HUES64 (cell line): ENCODE measurements at regions not wholly inside any gene's neighbourhood (a gene's known extent, or its start where the extent isn't known, plus 50 kb on each side); places are given as distances from the start of the nearest gene placed in this dataset.

Source experiments
- H3K27ac ChIP-seq: 2 replicates; pipeline ENCODE4 v1.7.0; 2013; ENCODE audit warnings: low read depth, low read length, inconsistent platforms
- H3K27me3 ChIP-seq: 2 replicates; pipeline ENCODE4 v1.6.1; 2013; ENCODE audit warnings: mild to moderate bottlenecking, low read length; ENCODE audit not compliant: insufficient read depth
- H3K36me3 ChIP-seq: 2 replicates; pipeline ENCODE4 v1.6.1; 2013; ENCODE audit warnings: mild to moderate bottlenecking, low read length; ENCODE audit not compliant: insufficient read depth
- H3K4me1 ChIP-seq: 2 replicates; pipeline ENCODE4 v1.6.1; 2013; ENCODE audit warnings: mild to moderate bottlenecking, low read length, moderate library complexity; ENCODE audit not compliant: insufficient read depth
- H3K4me3 ChIP-seq: 2 replicates; pipeline ENCODE4 v1.5.1; 2013; ENCODE audit warnings: mild to moderate bottlenecking, low read length, moderate library complexity
- H3K9ac ChIP-seq: 2 replicates; pipeline ENCODE4 v1.6.1; 2013; ENCODE audit warnings: mild to moderate bottlenecking, low read depth, low read length
- H3K9me3 ChIP-seq: 2 replicates; pipeline ENCODE4 v1.6.1; 2013; ENCODE audit warnings: low read depth, low read length; ENCODE audit not compliant: insufficient read depth
- whole genome bisulfite sequencing: fragments of 150-250, 120-280 bp; methylation state at CpG from one replicate; pipeline ENCODE4 v1.1.7; 2013; ENCODE audit warnings: missing lambda C conversion rate; 5-methylcytosine and 5-hydroxymethylcytosine counted together

DNA sequence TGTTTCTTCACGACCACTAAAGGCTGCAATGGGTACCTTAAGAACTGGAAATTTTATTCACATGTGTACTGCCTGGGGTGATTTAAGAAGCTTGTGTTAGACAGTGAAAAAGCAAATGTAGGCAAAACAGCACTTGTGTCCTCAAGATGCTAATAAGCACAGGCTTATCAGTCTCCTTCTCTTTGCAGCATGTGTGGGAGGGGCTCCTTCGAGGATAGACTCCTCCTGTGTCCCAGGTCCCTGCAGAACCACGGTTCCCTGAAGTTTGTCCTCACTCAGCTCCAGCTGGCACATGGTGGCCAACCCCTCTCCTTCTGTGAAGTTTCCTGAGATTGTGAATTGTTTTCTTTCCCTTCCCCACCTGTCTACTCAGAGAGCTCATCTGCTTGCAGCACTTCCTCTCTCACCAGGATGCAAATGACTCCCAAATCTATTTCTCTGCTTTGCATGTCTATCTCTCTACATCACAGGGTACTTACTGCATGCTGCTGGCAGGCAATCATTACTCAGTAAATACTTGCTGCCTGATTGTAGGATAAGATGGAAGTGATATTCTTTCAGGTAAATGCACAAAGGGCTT lies 589.6 kb upstream of the KLHL29 start:
- whole genome bisulfite sequencing = 77% methylated on average over 3 of the region's 3 CpGs

GRCh38 chr2:22798386-22798785 lies 586.6 kb upstream of the KLHL29 start:
- H3K27me3 ChIP-seq = no peaks in the 10 kb centered on the region
- no peak overlapping the region for H3K9ac ChIP-seq
- no peak overlapping the region for H3K4me3 ChIP-seq
- 100% methylated on average over 1 of the region's 1 CpG for WGBS
- no peak overlapping the region for H3K27ac ChIP-seq
- H3K9me3 ChIP-seq = no peaks in the 10 kb centered on the region
- H3K36me3 ChIP-seq = no peaks in the 10 kb centered on the region
- H3K4me1 ChIP-seq = peaks cover 4% of the 10 kb centered on the region

More for the DNA sequence above, 589.6 kb upstream of the KLHL29 start:
- no peak overlapping the region for H3K9ac ChIP-seq
- H3K4me3 ChIP-seq = no peak overlapping the region
- H3K27ac ChIP-seq = no peak overlapping the region
- H3K36me3 ChIP-seq = no peaks in the 10 kb centered on the region
- no peaks in the 10 kb centered on the region for H3K9me3 ChIP-seq
- no peaks in the 10 kb centered on the region for H3K27me3 ChIP-seq
- H3K4me1 ChIP-seq = peaks cover 14% of the 10 kb centered on the region

GRCh38 chr2:22800412-22800811 lies 584.6 kb upstream of the KLHL29 start:
- no peak overlapping the region for H3K4me3 ChIP-seq
- H3K9ac ChIP-seq = no peak overlapping the region
- 53% methylated on average over 1 of the region's 1 CpG for WGBS
- peak overlapping the region; percentile 22; the same call in 1 of the 2 replicates for H3K27ac ChIP-seq
- no peaks in the 10 kb centered on the region for H3K36me3 ChIP-seq
- H3K9me3 ChIP-seq = peaks cover 2% of the 10 kb centered on the region
- H3K27me3 ChIP-seq = no peaks in the 10 kb centered on the region
- H3K4me1 ChIP-seq = peaks cover 4% of the 10 kb centered on the region

GRCh38 chr2:22801071-22801470 lies 583.9 kb upstream of the KLHL29 start:
- Histone ChIP-seq H3K4me1 (peaks cover 4% of the 10 kb centered on the region; the same call in 1 of the 2 replicates), H3K27me3 (no peaks in the 10 kb centered on the region), H3K27ac (peak overlapping the region; percentile 22; the same call in 1 of the 2 replicates), H3K9me3 (peaks cover 8% of the 10 kb centered on the region), H3K4me3 (no peak overlapping the region), H3K36me3 (no peaks in the 10 kb centered on the region), H3K9ac (no peak overlapping the region)
- whole genome bisulfite sequencing = 91% methylated on average over 3 of the region's 3 CpGs

DNA sequence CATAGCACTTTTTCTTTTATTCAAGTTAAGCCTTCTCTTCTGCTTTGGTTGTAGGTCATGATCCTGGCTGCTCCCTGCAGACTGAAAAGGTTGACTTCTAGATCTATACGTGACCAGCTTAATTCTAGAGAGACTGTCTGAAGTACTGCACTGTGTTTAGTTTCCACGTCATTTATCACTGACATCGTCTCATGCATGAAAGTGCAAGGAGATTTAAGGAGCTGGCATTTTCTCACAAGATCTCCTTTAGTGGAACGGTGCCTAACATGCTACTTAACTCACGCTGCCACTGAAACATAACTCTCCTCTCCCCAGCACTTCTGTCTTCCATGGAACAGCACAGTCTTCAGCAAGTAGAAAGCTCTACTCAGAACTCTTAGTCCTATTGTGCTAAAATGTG lies 583.0 kb upstream of the KLHL29 start:
- Histone ChIP-seq H3K9ac (no peak overlapping the region), H3K4me3 (no peak overlapping the region), H3K36me3 (no peaks in the 10 kb centered on the region), H3K9me3 (peaks cover 17% of the 10 kb centered on the region), H3K27me3 (no peaks in the 10 kb centered on the region), H3K4me1 (peaks cover 4% of the 10 kb centered on the region; the same call in 1 of the 2 replicates), H3K27ac (no peak overlapping the region)
- 97% methylated on average over 5 of the region's 5 CpGs for WGBS

DNA sequence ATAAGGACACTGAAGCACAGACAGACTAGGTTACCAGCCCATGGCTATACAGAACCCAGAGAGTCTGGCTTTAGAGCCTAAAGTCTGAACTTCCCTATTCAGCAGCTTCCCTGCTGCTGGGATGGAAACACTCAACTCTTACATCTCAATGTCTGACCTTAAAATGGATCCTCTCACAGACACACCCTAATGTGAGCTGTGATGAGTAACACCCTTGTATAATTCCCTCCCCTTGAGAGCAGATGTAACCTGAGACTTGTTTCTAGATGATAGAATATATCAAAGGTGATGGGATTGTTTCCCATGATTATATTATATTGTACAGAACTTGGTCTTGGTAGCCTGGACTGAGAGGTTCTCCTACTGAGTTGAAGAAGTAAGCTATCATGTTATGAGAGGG lies 577.1 kb upstream of the KLHL29 start:
- H3K4me1 ChIP-seq = no peaks in the 10 kb centered on the region
- no peaks in the 10 kb centered on the region for H3K27me3 ChIP-seq
- H3K27ac ChIP-seq = no peak overlapping the region
- peaks cover 25% of the 10 kb centered on the region for H3K9me3 ChIP-seq
- no peak overlapping the region for H3K9ac ChIP-seq
- H3K4me3 ChIP-seq = no peak overlapping the region
- H3K36me3 ChIP-seq = no peaks in the 10 kb centered on the region

DNA sequence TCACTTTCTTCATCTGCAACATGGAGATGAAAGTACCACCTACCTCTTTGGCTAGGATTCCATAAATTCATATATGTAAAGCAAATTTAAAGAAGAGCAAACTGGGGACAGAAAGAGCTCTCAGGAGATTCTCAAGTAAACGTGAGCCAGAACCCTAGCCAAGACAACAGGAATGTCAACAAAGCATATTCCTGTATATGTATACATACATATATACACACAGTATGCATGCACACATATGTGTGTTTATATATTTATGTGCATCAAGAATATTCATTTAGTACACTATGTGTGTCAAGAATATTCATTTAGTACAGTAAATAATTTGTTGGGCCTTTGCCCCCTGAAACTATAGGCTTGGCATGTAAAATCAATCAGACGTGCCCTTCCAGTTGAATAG lies 574.4 kb upstream of the KLHL29 start:
- Histone ChIP-seq H3K36me3 (no peaks in the 10 kb centered on the region), H3K9me3 (peaks cover 22% of the 10 kb centered on the region), H3K27ac (no peak overlapping the region), H3K4me3 (no peak overlapping the region), H3K9ac (no peak overlapping the region), H3K4me1 (no peaks in the 10 kb centered on the region), H3K27me3 (no peaks in the 10 kb centered on the region)
- WGBS = no CpG with 5 or more reads among the region's 2 CpGs

GRCh38 chr2:22812065-22812680 lies 572.8 kb upstream of the KLHL29 start:
- Histone ChIP-seq H3K4me3 (no peak overlapping the region), H3K36me3 (no peaks in the 10 kb centered on the region), H3K9ac (no peak overlapping the region), H3K27ac (no peak overlapping the region), H3K4me1 (no peaks in the 10 kb centered on the region), H3K27me3 (no peaks in the 10 kb centered on the region), H3K9me3 (0 out of 2 replicates have a peak, but pooled peaks cover 7% of the 10 kb centered on the region)
- WGBS = no CpG with 5 or more reads among the region's 2 CpGs

DNA sequence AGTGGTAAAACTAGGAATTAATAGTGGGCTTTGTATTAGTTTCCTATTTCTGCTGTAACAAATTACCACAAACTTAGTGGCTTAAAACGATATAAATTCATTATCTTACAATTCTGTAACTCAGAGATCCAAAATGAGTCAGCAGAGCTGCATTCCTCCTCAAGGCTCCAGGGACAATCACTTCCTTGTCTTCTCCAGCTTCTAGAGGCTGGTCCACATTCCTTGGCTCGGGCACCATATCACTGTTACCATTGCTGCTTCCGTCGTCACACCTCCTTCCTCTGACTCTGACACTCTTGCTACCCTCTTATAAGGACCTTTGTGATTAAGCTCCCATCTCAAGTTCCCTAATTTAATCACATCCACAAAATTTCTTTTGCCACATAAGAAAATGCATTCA lies 567.8 kb upstream of the KLHL29 start:
- H3K27me3 ChIP-seq = no peaks in the 10 kb centered on the region
- no peaks in the 10 kb centered on the region for H3K4me1 ChIP-seq
- H3K9ac ChIP-seq = no peak overlapping the region
- no peak overlapping the region for H3K4me3 ChIP-seq
- 89% methylated on average over 4 of the region's 4 CpGs for WGBS
- no peak overlapping the region for H3K27ac ChIP-seq
- H3K9me3 ChIP-seq = no peaks in the 10 kb centered on the region
- no peaks in the 10 kb centered on the region for H3K36me3 ChIP-seq

DNA sequence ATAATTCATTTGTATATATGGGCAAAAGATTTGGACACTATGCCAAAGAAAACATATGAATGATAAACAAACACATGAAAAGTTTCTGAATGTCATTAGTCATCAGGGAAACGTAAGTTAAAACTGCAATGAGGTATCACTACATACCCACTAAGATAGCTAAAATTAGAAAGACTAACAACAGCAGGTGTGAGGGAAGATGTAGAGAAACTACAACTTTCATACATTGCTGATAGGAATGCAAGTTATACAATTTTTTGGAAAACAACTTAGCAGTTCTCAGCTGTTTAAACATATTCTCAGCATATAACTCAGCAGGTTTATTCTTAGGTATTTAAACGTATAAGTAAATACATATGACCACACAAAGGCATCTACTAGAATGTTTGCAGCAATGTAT lies 563.5 kb upstream of the KLHL29 start:
- Histone ChIP-seq H3K4me3 (no peak overlapping the region), H3K36me3 (no peaks in the 10 kb centered on the region)
- no CpG with 5 or more reads among the region's 2 CpGs for WGBS

GRCh38 chr2:22822835-22823234 lies 562.1 kb upstream of the KLHL29 start:
- Histone ChIP-seq H3K9me3 (no peaks in the 10 kb centered on the region), H3K4me1 (no peaks in the 10 kb centered on the region), H3K27ac (no peak overlapping the region), H3K4me3 (no peak overlapping the region), H3K27me3 (no peaks in the 10 kb centered on the region), H3K9ac (no peak overlapping the region), H3K36me3 (no peaks in the 10 kb centered on the region)
- WGBS = no CpG with 5 or more reads among the region's 1 CpG

More for the DNA sequence above, 563.5 kb upstream of the KLHL29 start:
- no peaks in the 10 kb centered on the region for H3K9me3 ChIP-seq
- H3K9ac ChIP-seq = no peak overlapping the region
- H3K27me3 ChIP-seq = no peaks in the 10 kb centered on the region
- H3K4me1 ChIP-seq = no peaks in the 10 kb centered on the region
- no peak overlapping the region for H3K27ac ChIP-seq
